Stromal cell of bone marrow (primary cell): ENCODE measurements at regions not wholly inside any gene's neighbourhood (a gene's known extent, or its start where the extent isn't known, plus 50 kb on each side); places are given as distances from the start of the nearest gene placed in this dataset.

ENCODE experiments used
- DNase-seq: peaks from one replicate; pipeline ENCODE4 v3.0.0-alpha.2; 2012; ENCODE audit warnings: low read depth

- no peak for DNase-seq
Measured at GRCh38 chr13:21822029-21822428, 151.2 kb downstream of the FGF9 start.

GRCh38 chr13:21823416-21823815 is 152.5 kb downstream of the FGF9 start:
- no peak for DNase-seq

GRCh38 chr13:21823949-21824348 is 153.1 kb downstream of the FGF9 start:
- DNase-seq, result no peak

DNA sequence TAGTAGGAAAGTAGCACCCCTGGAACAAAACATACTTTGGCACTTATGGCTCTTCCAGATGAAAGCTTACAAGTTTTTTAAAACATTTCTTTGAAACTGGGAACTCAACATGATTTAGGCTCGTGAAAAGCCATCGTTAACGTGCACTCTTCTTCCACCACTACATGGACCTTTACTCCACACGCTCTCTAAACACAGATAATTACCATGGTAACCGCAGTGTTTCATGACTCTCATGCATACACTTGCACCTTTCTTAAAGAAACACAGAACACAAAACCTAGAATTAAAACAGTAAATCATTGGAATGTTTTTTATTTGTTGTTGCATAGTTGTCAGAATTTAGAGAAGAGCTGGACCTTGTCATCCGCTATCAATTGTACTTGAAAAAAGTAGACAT is 154.3 kb downstream of the FGF9 start:
- DNase-seq, result no peak

DNA sequence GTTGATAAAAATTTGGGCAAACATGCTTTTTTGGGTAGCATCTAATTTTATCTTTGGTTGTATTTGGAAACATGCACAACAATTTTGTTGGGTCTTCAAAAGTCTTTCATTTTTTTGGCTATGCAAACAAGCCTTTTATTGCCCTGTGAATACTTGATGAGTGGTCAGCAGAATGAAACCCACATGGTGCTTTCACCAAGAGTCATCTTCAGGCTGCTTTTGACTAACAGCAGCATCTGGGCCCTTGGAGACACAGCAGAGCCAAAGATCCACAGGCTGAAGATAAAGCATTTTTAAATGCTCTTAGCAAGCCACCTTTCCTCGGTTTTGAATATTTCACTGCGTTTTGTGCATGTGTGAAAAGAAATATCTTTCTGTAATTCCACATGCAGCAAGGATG is 154.9 kb downstream of the FGF9 start:
- DNase-seq, result no peak

- DNase-seq, result no peak
Measured at GRCh38 chr13:21826214-21827015, 155.5 kb downstream of the FGF9 start.

DNA sequence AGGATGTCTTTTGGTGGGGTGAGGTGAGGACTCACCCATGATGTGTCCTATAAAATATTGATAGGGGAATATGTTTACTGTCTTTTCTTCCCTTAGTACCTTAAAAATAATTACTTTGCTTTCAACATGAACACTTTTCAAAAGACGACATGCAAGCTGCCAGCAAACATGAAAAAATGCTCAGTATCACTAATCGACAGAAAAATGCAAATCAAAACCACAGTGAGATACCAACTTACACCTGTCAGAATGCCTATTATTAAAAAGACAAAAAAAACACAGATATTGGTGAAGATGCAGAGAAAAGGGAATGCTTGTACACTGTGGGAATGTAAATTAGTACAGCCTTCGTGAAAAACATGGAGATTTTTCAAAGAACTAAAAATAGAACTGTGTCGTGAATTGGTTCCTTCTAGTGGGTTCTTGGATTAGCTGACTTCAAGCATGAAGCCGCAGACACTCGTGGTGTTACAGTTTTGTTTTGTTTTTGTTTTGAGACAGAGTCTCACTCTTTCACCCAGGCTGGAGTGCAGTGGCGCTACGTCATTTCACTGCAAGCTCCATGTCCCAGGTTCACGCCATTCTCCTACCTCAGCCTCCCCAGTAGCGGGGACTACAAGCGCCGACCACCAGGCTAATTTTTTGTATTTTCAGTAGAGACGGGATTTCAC is 160.9 kb downstream of the FGF9 start:
- DNase-seq, result no peak

DNA sequence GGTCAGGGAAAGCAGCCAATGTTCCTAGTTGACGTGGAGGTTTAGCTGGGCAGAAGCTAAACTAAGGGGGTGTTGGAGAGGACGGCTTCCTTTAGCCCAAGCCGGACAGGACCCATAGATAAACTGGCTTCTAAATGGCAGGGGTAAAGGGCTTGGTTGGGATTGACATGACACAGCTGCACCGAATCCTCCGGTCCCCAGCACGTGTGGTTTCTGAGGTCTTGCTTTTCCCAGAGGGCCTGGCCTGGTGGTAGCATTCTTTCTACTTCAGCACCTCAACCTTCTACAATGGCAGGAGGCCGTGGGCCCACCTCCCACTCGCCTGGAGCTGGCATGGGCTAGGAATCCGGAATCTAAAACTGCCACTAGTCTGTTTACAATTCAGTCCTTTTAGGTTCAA is 163.0 kb downstream of the FGF9 start:
- DNase-seq, result no peak

DNA sequence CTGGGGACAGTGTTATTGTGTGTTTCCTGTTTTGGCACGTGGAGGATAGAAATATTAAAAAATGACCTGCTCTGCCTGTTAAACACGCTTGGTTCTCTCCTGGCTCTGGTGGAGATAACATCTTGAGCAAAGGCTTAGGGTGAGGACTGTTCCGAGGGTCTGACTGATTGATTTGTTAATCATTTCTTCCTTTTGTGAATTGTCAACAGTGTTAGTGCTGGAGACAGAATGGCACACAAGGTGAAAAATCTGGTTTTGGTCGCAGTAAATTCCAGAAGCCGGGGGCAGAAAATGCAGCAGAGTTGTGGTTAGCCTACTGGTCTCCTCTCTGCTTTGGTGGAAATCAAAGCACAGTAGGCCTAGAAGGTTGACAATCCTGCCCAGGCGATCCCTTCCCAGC is 163.6 kb downstream of the FGF9 start:
- DNase-seq, result no peak

DNA sequence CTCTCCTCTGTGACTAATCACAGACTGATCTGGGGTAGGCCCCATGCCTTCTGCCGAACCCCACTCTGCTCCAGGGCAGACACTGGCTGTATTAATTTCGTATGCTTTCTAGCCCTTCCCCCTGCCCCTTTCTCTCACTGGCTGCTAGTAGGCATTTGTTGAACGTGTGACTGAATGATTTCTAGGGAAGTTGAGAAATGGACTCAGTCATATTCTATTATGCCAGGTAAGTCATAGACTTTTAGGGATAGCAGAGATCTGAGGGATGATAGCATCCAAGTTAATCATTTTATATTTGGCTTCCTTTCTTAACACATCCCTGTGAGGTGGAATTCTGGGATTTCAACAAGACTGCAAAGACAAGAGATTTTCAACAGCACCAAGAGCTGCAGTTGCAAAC is 166.4 kb downstream of the FGF9 start:
- no peak for DNase-seq

- DNase-seq, result no peak
Measured at GRCh38 chr13:21837841-21838551, 167.1 kb downstream of the FGF9 start.

- no peak for DNase-seq
Measured at GRCh38 chr13:21846605-21847004, 175.7 kb downstream of the FGF9 start.

DNA sequence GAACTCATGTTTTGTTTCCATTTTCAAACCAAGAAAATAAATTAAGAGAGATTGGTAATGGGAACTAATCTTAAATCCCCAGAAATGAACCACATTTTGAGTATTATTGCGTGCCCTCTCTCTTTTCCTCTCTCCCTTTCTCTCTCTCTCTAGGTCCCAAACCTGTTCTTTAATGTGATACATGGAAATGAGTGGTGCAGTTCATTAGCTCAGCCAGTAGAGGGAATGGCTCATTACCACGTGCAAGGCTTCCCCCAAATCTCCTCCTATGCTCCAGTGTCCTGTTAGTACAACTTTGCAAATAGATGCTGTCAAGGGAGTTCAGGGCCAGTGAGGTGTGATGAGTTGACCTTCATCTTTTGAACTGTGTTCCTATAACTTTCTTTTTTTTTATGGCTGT is 178.4 kb downstream of the FGF9 start:
- no peak for DNase-seq

DNA sequence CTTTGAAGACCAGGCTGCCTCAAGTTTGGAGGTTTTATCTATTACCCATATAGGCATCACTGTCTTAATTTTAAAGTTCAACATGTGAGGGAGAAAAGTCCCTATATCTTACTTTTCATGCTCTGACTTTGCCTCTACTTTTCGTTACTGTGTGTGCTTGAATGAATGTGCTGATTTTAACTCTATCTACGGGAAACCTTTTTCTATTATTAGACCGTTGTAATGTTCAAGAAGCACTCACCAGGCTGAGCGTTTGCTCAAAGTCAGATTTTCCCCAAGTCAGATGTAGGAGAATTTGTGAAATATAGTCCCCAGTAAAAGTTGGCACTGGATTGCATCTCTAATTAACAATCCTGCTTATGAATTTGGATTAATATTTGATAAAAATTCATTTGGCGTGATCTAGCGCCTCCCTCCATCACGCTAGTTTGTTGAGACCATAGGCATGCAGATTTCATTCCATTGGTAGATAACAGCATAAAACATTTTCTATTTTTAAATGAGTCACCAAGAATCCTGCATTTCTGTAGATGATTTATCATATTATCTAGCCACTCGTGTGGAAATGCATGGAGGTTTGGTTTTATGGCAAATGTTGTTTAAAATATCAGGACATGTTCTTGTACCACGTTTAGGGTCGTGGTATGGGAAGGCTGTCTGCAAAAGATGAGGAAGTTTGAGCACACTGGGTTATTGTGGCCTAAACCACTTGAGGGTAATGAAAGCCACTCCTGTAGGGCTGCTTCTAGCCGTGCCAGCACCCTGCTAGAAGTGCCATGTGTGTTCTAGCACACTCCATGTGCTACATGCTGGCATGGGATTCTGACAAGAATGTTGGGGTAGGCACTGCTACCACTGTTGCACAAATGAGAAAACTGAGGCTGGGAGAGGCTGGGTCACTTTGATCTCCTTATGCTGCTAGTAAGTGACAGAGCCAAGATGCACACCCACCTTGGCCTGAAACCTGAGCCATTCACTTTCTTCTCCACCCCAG is 179.4 kb downstream of the FGF9 start:
- DNase-seq, result no peak

- no peak for DNase-seq
Measured at GRCh38 chr13:21852043-21852442, 181.2 kb downstream of the FGF9 start.

GRCh38 chr13:21853779-21854178 is 182.9 kb downstream of the FGF9 start:
- DNase-seq, result no peak

DNA sequence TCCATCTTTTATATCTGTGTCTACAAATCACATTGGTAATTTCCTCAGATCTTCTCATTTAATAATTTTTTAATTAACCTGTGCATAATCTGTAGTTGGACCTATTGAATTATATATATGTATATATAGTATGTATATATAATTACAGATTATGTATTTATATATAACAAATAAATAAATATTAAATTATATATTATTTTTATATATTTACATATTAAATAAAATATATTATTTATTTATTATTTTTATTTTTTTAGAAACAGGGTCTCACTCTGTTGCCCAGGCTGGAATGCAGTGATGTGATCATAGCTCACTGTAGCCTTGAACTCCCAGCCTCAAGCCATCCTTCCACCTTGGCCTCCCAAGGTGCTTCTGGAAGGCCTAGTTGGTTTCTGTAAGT is 197.9 kb downstream of the FGF9 start:
- DNase-seq, result no peak

- no peak for DNase-seq
Measured at GRCh38 chr13:21871382-21871781, 200.5 kb downstream of the FGF9 start.

DNA sequence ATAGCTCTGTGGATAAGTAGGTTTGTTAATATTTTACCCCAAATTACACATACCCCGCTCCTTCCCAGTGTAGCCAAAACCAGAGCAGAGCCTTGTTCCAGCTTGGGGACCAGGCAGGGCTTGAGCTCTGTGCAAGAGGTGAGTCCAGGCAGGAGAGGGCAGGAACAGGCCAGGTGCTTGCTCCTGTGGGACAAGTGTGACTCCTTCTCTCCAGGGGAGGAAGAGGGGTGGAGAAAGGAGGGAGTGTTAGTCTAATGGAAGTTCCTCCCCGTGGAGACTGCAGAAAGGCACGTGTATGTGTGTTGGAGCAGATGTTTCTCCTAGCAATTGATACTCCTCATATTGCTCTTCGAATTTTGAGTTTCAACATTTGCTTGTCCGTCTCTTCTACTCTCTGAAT is 201.0 kb downstream of the FGF9 start:
- DNase-seq, result no peak

DNA sequence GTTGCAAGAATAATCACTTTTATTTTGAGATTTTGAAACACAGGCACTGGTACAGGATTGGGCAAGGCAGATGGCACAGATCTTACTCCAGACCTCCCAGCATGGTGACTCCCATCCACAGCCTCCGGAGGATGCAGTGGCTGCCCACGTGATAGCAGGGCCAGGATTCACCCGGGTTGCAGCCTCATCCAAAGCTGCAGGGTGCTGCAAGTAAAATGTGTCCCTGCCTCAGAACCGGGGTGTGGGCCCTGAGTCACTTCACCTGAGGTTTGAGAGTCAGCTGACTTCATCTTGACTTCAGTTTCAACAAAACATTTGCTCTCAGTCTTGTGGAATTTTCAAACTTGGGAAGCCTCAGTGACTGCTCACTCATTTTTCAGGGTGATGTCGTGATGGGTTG is 201.9 kb downstream of the FGF9 start:
- DNase-seq, result no peak

DNA sequence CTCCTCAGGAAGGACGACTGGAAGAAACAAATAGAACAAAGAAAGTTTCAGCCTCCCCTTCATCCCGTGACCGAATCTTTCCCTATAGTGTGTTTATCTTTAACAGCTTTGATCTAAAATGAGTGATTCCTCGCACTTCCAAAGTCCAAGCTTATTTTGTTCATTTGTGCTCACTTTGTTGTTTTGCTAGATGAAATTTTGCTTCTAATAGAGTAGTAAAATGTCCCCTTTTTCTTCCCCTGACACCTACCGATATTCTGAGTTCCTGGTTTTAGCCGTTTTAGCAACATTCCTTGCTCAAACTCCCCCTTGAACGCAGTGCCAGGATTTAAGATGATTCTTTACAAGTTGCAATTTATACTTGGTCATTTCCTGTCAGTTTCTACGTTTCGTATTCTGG is 204.2 kb downstream of the FGF9 start:
- DNase-seq, result no peak
